Lower leg skin (tissue), 4 donors: ENCODE measurements at regions not wholly inside any gene's neighbourhood (a gene's known extent, or its start where the extent isn't known, plus 50 kb on each side); places are given as distances from the start of the nearest gene placed in this dataset.

ENCODE experiments used
- DNase-seq, 2 donors: peaks; one replicate each; pipeline ENCODE4 v3.0.0-alpha.2; 2019; ENCODE audit warnings: low spot score in 2 of 2
- H3K4me3 ChIP-seq: fragments of 200-600 bp; sonication (generic); 2 replicates; pipeline ENCODE4 v1.5.1; 2017; ENCODE audit warnings: mild to moderate bottlenecking, low read depth; ENCODE audit not compliant: poor library complexity, severe bottlenecking
- POLR2A ChIP-seq, 2 donors: fragments of 450-650 bp; IDR thresholded peaks; one replicate each; pipeline ENCODE4 v1.6.1; 2016 to 2017; ENCODE audit warnings: antibody characterized with exemption in 2 of 2, mild to moderate bottlenecking in 1 of 2, moderate library complexity in 1 of 2
- WGBS, 2 donors: methylation state at CpG; one replicate each; pipeline ENCODE4 v1.1.5; 2018; 5-methylcytosine and 5-hydroxymethylcytosine counted together
- intact Hi-C: fragments of 100-400 bp; cut with DNase I; formaldehyde crosslinking; loops from one replicate; pipeline ENCODE4 v1.15.0; 2023; ENCODE audit warnings: low total_unique reads
- TF ChIP-seq, protein P1 (sequence below), 3 donors: fragments of 450-650 bp; IDR thresholded peaks; one replicate each; pipeline ENCODE4 v1.5.1; 2016; ENCODE audit warnings: antibody characterized with exemption in 3 of 3, mild to moderate bottlenecking in 3 of 3, moderate library complexity in 2 of 3

DNA sequence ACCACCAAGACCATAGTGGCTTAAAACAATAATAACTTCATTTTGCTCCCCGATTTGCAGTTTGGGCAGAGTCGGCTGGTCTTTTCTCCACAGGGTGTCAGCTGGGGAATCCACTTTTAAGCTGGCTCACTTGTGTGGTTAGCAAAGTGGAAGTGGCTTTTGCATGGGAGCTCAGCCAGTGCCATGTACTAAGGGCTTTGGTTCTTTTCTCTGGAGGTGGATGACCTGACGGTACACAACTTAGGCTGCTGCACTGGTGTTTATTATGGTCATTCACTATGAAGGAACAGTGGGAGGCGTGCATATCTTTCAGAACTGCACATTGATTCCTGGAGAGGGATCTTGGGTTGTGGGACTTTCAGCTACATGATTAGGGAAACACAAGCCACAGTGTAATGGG lies 141.0 kb downstream of the OR2B2 start:
- DNase-seq: no peak
- TF ChIP-seq, protein P1, sequence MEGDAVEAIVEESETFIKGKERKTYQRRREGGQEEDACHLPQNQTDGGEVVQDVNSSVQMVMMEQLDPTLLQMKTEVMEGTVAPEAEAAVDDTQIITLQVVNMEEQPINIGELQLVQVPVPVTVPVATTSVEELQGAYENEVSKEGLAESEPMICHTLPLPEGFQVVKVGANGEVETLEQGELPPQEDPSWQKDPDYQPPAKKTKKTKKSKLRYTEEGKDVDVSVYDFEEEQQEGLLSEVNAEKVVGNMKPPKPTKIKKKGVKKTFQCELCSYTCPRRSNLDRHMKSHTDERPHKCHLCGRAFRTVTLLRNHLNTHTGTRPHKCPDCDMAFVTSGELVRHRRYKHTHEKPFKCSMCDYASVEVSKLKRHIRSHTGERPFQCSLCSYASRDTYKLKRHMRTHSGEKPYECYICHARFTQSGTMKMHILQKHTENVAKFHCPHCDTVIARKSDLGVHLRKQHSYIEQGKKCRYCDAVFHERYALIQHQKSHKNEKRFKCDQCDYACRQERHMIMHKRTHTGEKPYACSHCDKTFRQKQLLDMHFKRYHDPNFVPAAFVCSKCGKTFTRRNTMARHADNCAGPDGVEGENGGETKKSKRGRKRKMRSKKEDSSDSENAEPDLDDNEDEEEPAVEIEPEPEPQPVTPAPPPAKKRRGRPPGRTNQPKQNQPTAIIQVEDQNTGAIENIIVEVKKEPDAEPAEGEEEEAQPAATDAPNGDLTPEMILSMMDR (IDR thresholded peaks at IDR 0.05): no peak
- TF ChIP-seq POLR2A (IDR thresholded peaks at IDR 0.05): no peak
- no peak overlapping the region for H3K4me3 ChIP-seq
- intact Hi-C loops: no loop called here
- WGBS, 2 donors: 65 to 85% methylated on average over 4 of the region's 4 CpGs

DNA sequence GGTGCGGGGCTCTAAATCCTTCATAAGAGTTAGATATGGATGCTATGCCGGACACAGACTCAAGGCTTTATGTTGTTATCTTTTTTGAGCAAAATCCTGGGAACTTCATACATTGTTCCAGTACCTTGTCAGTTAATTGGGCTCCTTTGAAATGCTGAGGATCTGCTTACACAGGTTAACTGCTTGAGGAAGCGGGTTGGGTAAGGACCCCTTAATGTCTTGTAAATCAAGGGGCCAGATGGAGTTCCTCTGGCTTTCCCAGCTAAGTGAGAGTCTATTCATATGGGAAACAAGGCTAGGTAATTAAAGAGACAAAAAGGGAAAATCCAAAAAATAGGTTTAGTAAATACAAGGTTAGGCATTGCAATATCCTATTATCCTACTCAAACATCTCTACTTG lies 141.5 kb downstream of the OR2B2 start:
- no peak for DNase-seq
- H3K4me3 ChIP-seq: no peak overlapping the region
- TF ChIP-seq, protein P1 (IDR thresholded peaks at IDR 0.05): no peak
- no peak for TF ChIP-seq POLR2A (IDR thresholded peaks at IDR 0.05)
- 90 to 93% methylated on average over 3 of the region's 3 CpGs for WGBS, 2 donors
- intact Hi-C loops: no loop called here

DNA sequence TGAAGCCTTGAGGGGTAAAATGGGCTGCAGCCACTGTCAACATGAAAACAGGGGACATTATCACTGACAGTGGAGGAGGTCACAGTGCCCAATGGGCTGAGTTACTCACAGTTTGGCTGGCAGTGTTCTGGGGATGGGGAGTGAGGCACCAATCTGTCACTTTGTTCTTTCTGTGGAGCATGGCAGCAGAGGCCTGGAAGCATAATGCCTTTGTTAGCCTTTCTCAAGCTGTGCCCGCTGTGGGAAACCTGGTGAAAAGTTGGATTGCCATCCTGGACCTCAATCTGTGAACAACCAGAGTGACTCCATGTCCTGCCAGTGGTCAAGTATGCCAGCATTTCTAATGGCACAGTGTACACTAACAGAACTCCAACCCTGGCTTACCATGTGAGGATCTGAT lies 143.6 kb downstream of the OR2B2 start:
- no peak for DNase-seq
- TF ChIP-seq, protein P1 (IDR thresholded peaks at IDR 0.05): no peak
- no peak for TF ChIP-seq POLR2A (IDR thresholded peaks at IDR 0.05)
- no peak overlapping the region for H3K4me3 ChIP-seq
- WGBS, 2 donors: 100% methylated on average over 1 of the region's 1 CpG
- intact Hi-C loops: no loop called here

DNA sequence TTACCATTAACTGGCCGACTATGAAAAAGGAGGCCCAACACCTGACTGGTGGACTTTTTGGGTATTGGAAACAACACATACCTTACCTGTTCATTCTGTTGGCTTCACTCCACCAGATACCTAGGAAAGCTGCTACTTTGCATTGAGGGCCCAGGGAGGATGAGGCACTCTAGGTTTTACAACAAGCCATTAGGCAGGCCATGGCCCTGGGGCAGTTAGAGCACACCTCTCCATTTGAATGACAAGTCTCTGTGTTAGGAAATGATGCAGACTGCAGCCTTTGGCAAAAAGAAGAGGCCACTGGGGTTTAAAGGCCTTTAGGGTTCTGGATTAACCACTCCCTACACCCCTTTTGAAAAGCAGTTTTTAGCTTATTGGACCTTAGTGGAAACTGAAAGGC lies 144.3 kb downstream of the OR2B2 start:
- no peak for TF ChIP-seq POLR2A (IDR thresholded peaks at IDR 0.05)
- TF ChIP-seq, protein P1 (IDR thresholded peaks at IDR 0.05): no peak
- WGBS, 2 donors: 87 to 92% methylated on average over 1 of the region's 1 CpG
- no peak overlapping the region for H3K4me3 ChIP-seq
- intact Hi-C loops: no loop called here
- DNase-seq: no peak

DNA sequence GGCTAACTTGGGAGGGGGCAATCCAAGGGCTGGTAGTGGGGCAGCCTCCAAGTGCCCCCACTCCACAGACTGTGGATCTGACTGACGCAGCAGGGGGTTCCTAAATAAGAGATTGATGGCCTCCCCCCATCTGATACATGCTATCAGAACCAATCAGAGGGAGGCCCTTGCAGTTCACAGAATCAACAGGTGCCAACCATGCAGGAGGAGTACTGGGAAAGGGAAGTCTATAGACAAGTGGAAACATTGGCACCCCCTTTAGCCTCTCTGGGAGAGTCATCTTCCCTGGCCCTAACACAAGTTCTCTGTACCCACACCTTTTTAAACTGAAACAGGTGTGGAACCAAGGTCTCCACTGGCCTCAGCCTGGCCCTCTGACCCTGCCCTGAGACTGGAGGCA lies 145.8 kb downstream of the OR2B2 start:
- DNase-seq: no peak
- intact Hi-C loops: no loop called here
- 92% methylated on average over 1 of the region's 1 CpG for WGBS, 2 donors
- H3K4me3 ChIP-seq: no peak overlapping the region
- TF ChIP-seq, protein P1 (IDR thresholded peaks at IDR 0.05): no peak
- no peak for TF ChIP-seq POLR2A (IDR thresholded peaks at IDR 0.05)

DNA sequence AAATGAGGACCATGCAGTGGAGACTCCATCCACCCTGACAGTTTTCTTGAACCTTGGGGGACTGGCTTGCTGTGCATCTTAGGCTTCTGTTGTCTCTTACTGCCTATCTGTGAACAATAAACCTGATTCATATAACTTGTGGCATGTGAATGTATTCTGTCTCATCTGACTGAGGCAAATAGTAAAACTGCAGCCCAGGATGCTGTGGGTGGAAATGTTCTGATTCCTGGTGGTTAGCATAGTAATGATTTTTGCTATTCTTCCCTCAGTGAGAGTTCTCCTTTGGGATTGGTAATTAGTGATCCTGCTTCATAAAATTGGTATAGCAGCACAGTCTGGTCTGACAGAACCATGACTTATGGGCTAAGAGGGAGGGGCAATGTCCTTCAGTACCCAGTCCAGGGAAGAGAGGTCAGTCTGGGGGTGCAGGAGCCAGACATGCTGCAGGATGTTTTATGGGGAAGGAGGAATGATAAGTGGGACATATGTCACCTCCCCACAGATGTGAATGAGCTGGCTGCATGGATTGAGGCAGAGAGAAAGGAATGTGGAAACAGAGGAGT lies 147.1 kb downstream of the OR2B2 start:
- no peak for TF ChIP-seq POLR2A (IDR thresholded peaks at IDR 0.05)
- TF ChIP-seq, protein P1 (IDR thresholded peaks at IDR 0.05): no peak
- DNase-seq: no peak
- no peak overlapping the region for H3K4me3 ChIP-seq
- intact Hi-C loops: no loop called here
